WI38 (cell line): ENCODE measurements at regions not wholly inside any gene's neighbourhood (a gene's known extent, or its start where the extent isn't known, plus 50 kb on each side); places are given as distances from the start of the nearest gene placed in this dataset.

Experiments
- H3K4me3 ChIP-seq: 2 replicates; pipeline ENCODE4 v1.5.1; 2011; ENCODE audit warnings: low read depth, mild to moderate bottlenecking, control low read depth, low read length
- CTCF ChIP-seq: IDR thresholded peaks from 2 replicates; pipeline ENCODE4 v1.5.1; 2012; ENCODE audit warnings: low read depth, mild to moderate bottlenecking, control low read depth, low read length

- no peak overlapping the region for H3K4me3 ChIP-seq
- TF ChIP-seq CTCF = no peak
These were observed 280.9 kb downstream of the ARAP2 start for GRCh38 chr4:35963383-35963782.

DNA sequence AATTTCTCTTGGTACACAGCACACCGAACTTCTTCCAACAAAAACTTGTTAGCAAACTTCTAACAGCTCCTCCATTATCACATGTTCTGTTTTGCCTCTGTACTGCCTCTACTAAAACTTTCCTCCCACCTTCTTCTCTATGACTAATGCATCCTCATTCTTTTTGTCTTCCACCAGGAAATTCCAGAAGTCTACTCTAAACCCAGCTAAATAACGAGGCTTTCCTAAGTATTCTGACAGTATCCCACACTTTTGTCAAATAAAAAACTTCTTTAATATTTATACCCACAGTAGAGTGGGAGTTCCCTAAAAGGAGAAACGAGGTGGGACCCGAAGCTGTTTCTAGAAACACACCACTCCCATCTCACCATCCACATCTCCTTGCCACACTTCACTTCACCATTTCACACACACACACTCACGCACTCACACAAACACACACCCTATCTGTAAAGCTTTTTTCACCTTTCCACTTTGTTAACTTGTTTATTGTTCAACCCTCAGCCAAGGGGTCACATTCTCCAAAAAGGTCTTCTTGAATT, 280.3 kb downstream of the ARAP2 start:
- no peak overlapping the region for H3K4me3 ChIP-seq
- TF ChIP-seq CTCF = no peak

- TF ChIP-seq CTCF = no peak
- H3K4me3 ChIP-seq = no peak overlapping the region
These were observed 279.0 kb downstream of the ARAP2 start for GRCh38 chr4:35965300-35965699.

DNA sequence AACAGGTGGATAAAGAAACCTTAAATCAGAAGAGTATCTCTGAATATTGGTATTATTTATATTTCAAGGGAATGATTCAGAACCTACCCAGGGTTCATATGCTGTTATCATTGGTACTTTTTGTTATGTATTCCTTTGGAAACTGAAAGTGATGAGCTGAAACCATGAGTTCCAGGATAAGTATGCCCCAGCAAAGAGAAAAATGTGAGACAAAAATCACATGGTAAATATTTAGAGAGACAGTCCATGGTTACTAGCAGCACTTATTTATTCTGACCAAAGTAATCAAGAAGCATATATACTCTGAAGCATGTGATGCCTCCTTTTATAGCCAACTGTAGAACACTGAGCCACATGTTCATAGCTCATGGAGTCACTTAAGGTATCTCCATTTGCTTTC, 277.7 kb downstream of the ARAP2 start:
- no peak overlapping the region for H3K4me3 ChIP-seq
- no peak for TF ChIP-seq CTCF

GRCh38 chr4:35970366-35970960, 273.9 kb downstream of the ARAP2 start:
- H3K4me3 ChIP-seq = no peak overlapping the region
- TF ChIP-seq CTCF = no peak

DNA sequence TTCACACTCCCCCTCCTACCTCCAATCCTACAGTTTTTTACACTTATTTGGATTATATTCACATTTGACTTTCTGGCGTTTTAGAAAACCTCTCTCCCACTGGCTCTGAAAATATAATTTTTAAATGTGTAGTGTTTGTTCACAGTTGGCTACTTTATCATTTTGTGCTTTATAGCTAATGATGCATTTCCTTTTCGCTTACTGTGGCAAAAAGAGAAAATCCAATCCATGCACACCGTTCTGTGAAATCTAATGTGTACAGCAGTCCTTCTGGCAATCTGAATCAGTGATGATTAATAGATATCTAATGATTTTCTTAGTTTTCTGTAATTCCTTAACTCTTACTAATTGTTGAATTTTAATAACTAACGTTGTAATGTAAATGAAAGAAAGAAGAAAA, 271.5 kb downstream of the ARAP2 start:
- no peak overlapping the region for H3K4me3 ChIP-seq
- TF ChIP-seq CTCF = no peak

DNA sequence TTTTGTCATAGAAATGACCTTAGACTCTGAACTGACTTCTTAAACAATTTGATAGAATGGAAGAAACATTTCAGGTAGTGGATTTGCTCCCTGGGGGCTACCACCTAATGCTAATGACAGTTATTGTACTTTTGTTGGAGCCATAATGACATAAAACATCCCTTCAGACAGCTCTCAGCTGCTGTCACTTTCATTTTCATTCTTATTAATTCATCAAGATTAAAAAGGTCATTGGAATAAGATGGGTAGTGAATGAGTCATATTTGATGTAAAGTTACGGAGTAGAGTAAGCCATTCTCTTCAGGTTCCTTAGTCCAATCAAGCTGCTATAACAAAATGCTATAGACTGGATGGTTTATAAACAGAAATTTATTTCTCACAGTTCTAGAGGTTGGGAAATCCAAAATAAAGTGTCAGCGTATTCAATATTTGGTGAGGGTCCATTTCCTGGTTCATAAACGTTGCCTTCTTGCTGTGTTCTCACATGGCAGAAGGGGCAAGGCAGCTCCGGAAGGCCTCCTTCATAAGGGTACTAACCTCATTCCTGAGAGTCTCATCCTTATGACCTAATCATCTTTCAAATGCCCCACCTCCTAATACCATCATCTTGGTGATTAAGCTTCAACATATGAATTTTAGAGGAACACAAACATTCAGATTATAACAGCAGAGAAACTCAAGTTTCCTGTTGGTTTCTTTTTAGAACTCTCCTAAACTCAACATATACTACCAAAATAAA, 268.5 kb downstream of the ARAP2 start:
- TF ChIP-seq CTCF = no peak
- H3K4me3 ChIP-seq = no peak overlapping the region
